ENCODE measurements at regions not wholly inside any gene's neighbourhood (a gene's known extent, or its start where the extent isn't known, plus 50 kb on each side); places are given as distances from the start of the nearest gene placed in this dataset.
A peak's percentile ranks its signal among the peaks of the same experiment; 100 is the strongest.
"Not testable (repeated sequence)": the region's sequence is repeated elsewhere in the genome, so short reads cannot be mapped to it uniquely, and the experiment has no call there.

DNA sequence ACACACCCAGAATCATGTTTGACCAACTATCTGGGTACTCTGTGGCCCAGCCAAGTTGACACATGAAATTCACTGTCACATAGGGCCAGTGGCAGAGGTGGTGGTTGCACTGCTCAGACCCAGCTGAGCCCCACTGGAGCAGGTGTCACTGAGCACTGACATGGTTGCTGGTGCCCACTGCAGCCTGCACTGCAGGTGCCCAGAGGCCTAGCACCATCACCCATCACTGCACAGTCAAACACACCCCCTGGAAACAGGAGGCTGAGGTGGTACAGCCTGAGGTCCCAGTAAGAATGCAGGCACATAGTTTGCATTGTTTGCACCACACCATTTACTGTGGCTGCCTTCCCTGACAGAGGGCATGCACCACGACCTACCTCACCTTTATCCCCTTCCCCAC is 278.7 kb upstream of the MGAT5 start:
- DNase-seq (ENCODE audit: low read depth, low spot score) = no peak

DNA sequence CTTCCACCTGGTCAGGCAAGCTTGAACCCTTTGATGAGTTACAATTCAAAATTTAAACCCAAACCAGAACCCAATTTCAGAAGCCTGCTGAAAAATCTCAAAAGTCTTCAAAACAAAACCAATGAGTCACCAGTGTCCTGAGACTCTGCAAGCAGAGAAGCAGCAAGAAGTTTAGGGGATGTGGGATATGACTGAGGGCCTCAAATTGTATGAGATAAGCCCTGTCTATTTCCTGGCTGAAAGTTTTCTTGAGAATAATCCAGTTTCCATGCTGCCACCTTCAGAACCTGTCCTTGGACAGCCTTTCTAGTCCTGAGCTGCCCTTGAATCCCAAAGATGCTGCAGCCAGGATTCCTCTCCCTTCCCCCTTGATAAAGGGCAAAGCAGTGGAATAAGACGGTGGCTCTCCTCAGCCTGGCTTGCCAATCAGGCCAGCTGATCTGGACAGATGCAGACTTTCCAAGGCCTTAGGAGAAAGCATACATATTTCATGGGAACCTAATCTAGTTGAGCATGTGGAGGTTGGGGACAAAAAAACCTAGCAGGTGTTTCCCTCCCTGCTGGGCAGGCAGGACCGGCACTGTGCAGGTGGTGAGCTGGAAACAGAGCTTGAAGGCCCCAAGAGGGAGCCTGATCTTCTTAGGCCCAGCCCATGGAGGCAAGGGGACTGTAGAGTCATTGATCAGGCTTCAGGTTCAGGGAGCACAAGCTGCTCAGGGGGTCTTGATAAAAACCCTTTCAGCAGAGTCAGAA is 278.0 kb upstream of the MGAT5 start:
- no peak for DNase-seq (ENCODE audit: low read depth, low spot score)

GRCh38 chr2:133976659-133977058 is 277.2 kb upstream of the MGAT5 start:
- DNase-seq (ENCODE audit: low read depth, low spot score) = no peak

GRCh38 chr2:133977405-133977804 is 276.5 kb upstream of the MGAT5 start:
- DNase-seq (ENCODE audit: low read depth, low spot score) = no peak

- DNase-seq (ENCODE audit: low read depth, low spot score) = no peak
These were observed 271.6 kb upstream of the MGAT5 start for GRCh38 chr2:133982256-133982655.

GRCh38 chr2:133985563-133985962 is 268.3 kb upstream of the MGAT5 start:
- no peak for DNase-seq (ENCODE audit: low read depth, low spot score)

- DNase-seq (ENCODE audit: low read depth, low spot score) = peak; percentile 33
These were observed 267.6 kb upstream of the MGAT5 start for GRCh38 chr2:133986081-133986837.

- DNase-seq (ENCODE audit: low read depth, low spot score) = peak; percentile 27
These were observed 266.7 kb upstream of the MGAT5 start for GRCh38 chr2:133986881-133987795.

- no peak for DNase-seq (ENCODE audit: low read depth, low spot score)
These were observed 265.5 kb upstream of the MGAT5 start for GRCh38 chr2:133988316-133988891.

DNA sequence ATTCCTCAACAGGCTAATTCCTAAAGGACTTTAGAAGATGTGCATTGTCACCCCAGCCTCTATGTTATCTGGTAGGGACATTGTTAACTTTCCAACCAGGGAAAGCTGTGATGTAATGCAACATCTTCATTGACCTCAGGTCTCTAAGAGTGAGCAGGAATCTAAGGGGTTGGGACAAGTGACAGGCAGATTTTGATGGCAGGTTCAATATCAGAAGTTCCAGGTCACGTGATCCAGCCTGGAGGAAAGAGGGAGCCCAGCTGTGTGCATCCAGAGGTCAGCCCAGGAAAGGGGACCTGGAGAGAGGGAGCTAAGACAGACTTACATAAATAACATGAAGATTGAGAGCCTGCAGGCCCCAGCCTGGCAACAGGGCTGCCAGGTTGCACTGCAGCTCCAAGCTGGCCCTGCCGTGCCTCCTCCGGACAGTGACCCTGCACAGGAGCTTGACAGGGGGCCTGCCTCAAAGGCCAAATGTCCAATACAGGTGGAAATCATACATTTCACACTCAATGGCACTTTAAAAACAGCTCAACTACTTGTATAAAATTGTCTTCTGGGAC is 262.2 kb upstream of the MGAT5 start:
- DNase-seq (ENCODE audit: low read depth, low spot score) = no peak

DNA sequence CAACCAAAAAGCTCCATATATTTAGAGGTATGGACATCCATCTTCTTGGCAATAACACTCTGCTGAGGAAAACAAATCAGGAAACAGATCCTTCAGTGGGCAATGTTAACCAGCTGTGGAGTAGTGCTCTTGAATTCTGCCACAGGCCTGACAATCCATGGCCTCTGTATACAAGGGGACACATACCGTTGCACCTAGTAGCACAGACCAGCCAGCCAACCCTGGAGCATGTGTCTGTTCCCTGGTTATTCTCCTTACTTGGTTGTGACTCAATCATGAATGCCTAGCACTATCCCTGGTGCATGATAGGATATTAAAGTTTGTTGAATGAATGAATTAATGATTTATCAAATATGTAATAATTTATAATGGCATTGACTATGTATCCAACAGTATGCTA is 261.4 kb upstream of the MGAT5 start:
- no peak for DNase-seq (ENCODE audit: low read depth, low spot score)

GRCh38 chr2:133993160-133993559 is 260.7 kb upstream of the MGAT5 start:
- peak; percentile 37 for DNase-seq (ENCODE audit: low read depth, low spot score)

- not testable (repeated sequence) for DNase-seq (ENCODE audit: low read depth, low spot score)
These were observed 255.1 kb upstream of the MGAT5 start for GRCh38 chr2:133998726-133999125.

DNA sequence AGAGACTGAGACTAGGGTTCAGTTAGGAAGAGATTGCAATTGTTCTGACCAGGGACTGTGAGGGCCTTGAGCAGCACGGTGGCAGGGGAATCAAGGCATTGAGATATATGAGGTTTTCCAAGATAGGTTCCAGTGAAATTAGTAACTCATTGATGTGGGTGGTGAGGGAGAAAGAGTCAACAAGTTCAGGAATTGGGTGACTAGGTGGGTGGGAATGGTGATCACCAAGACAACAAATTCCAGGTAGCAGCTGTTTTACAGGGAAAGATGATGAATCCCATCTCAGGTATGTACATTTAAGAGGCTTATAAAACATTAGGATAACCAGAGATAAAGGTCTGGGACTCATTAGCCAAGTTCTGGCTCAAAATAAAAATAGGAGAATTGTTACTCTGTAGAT is 251.5 kb upstream of the MGAT5 start:
- no peak for DNase-seq (ENCODE audit: low read depth, low spot score)

GRCh38 chr2:134002921-134003320 is 251.0 kb upstream of the MGAT5 start:
- DNase-seq (ENCODE audit: low read depth, low spot score) = no peak

DNA sequence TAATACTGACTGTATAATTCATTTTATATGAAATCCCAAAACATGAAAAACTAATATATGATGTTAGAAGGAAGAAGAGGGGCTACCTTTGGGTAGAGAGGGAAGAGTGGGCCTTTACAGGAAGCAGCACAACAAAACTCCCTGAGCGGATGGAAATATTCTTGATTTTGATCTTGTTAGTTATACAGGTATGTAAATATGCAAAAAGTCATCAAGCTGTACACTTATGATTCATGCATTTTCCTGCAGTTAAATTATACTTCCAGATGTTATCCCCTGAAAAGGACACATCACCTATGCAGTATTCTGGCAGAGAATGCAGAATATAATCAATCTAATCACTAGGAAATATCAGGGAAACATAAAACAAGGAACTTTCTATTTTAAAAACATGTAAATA is 249.4 kb upstream of the MGAT5 start:
- no peak for DNase-seq (ENCODE audit: low read depth, low spot score)

DNA sequence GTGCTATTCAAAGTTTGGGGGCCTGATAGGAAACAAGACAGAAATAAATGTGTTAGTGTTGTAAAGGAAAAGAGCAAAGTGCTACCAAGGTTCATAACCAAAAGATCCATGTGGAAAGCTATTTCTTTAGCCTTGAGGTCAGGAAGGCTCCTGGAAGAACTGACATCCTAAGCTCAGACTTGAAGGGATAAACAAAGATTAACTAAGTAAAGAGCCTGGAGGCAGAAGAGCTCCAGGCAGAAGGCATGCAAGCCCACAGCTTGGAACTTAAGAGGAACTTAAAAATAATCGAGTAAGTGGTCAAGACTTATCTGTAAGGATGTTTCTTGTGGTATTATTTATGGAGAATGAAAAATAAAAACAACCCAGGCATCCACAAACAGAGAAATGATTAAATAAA is 245.0 kb upstream of the MGAT5 start:
- peak; percentile 53 for DNase-seq (ENCODE audit: low read depth, low spot score)

DNA sequence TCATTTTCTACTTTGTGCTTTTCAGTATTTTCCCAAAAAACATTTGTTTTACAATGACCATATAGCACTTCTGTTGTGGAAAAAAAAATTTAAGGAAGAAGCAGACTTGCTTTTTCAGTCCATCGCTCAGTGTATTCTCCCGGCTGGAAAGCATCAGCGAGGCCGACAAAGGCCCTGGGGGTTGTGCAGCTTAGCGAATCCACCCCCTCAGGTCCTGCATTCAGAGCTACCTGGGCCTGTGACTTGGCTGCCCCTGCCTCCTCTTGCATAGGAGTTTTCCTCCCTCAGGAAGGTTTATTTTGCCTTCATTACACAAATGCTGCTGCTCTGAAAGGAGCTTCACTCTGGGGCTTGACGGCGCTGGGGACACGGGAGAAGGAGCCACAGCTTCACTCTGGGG is 244.4 kb upstream of the MGAT5 start:
- DNase-seq (ENCODE audit: low read depth, low spot score) = peak; percentile 63

DNA sequence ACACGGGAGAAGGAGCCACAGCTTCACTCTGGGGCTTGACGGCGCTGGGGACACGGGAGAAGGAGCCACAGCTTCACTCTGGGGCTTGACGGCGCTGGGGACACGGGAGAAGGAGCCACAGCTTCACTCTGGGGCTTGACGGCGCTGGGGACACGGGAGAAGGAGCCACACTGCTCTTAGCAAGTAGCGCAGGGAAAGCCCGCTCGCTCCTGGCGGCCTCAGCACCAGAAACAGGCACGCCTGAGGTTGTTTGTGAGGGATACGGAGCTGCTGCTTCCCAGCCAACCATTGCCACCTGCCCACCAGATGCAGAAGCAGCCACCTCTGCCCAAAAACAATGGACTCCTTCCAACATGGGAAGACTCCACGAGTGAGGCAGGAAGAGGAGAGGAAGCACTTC is 244.0 kb upstream of the MGAT5 start:
- DNase-seq (ENCODE audit: low read depth, low spot score) = not testable (repeated sequence)

- no peak for DNase-seq (ENCODE audit: low read depth, low spot score)
These were observed 241.8 kb upstream of the MGAT5 start for GRCh38 chr2:134011936-134012586.

Measured in ELF-1 (cell line).